ENCODE measurements at regions not wholly inside any gene's neighbourhood (a gene's known extent, or its start where the extent isn't known, plus 50 kb on each side); places are given as distances from the start of the nearest gene placed in this dataset.
A peak's percentile ranks its signal among the peaks of the same experiment; 100 is the strongest.
"Not testable (repeated sequence)": the region's sequence is repeated elsewhere in the genome, so short reads cannot be mapped to it uniquely, and the experiment has no call there.

DNA sequence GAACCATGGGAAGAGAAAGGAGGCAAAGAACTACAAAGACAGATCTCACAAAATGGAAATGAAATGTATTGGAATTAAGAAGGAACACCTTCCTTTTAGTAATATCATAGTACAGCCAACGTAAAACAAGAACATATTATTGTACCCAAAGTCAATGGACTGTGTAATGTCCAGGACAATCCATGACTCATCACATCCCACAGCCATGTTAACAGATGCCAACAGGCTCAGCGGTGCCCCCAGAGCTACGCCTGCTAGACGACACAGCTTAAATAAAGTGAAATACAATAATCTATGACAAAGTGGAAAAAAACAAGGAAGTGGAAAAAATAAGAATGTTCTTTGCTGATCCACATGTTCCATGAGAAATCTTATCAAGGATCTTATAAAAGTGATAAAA is 140.8 kb downstream of the SPATA31A1 start:
- H3K36me3 Mint-ChIP-seq; H3K36me3 ChIP-seq (ENCODE audit: control insufficient read depth in 2 of 2, extremely low read depth in 1 of 2, insufficient read depth in 1 of 2, low read length in 1 of 2); CTCF ChIA-PET; H3K4me1 Mint-ChIP-seq; H3K9me3 Mint-ChIP-seq; DNase-seq; POLR2A ChIA-PET; H3K27me3 ChIP-seq (replicated peaks in 1 of 2; ENCODE audit: control insufficient read depth in 2 of 2, extremely low read depth in 1 of 2, insufficient read depth in 2 of 2, low read length in 1 of 2); H3K27ac ChIP-seq (ENCODE audit: low read length); H3K27ac Mint-ChIP-seq; ATAC-seq (replicated peaks in 1 of 4); H3K4me3 Mint-ChIP-seq; H3K4me1 ChIP-seq (ENCODE audit: control insufficient read depth in 1 of 2, extremely low read depth in 1 of 2, insufficient read depth in 2 of 2, low read length in 2 of 2); H3K27me3 Mint-ChIP-seq; H3K4me3 ChIP-seq (ENCODE audit: control insufficient read depth in 1 of 2, extremely low read depth in 1 of 2, low read length in 1 of 2); H3K9me3 ChIP-seq: not testable (repeated sequence)
- no CpG with 5 or more reads among the region's 4 CpGs for WGBS (ENCODE audit: insufficient coverage)

DNA sequence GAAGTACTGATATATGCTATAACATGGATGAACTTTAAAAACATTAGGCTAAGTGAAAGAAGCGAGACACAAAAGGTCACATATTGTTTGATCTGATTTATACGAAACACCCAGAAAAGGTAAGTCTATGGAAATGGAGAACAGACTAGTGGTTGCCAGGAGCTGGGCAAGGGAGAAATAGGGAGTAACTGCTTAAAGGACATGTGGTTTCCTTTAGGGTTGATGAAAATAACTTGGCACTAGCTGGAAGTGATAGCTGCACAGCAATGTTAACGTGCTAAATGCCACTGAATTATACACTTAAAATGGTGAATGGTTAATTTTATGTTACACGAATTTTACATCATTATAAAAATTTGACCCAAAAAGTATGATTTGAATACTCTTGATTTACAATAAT is 147.7 kb downstream of the SPATA31A1 start:
- H3K27ac Mint-ChIP-seq; H3K36me3 Mint-ChIP-seq; CTCF ChIA-PET; H3K27me3 ChIP-seq (replicated peaks in 1 of 2; ENCODE audit: control insufficient read depth in 2 of 2, extremely low read depth in 1 of 2, insufficient read depth in 2 of 2, low read length in 1 of 2); H3K27me3 Mint-ChIP-seq; H3K36me3 ChIP-seq (ENCODE audit: control insufficient read depth in 2 of 2, extremely low read depth in 1 of 2, insufficient read depth in 1 of 2, low read length in 1 of 2); DNase-seq; H3K4me1 ChIP-seq (ENCODE audit: control insufficient read depth in 1 of 2, extremely low read depth in 1 of 2, insufficient read depth in 2 of 2, low read length in 2 of 2); H3K9me3 ChIP-seq; H3K4me3 ChIP-seq (ENCODE audit: control insufficient read depth in 1 of 2, extremely low read depth in 1 of 2, low read length in 1 of 2); H3K4me3 Mint-ChIP-seq; H3K9me3 Mint-ChIP-seq; H3K4me1 Mint-ChIP-seq; POLR2A ChIA-PET; H3K27ac ChIP-seq (ENCODE audit: low read length); ATAC-seq (replicated peaks in 1 of 4): not testable (repeated sequence)
- no CpG with 5 or more reads among the region's 4 CpGs for WGBS (ENCODE audit: insufficient coverage)

DNA sequence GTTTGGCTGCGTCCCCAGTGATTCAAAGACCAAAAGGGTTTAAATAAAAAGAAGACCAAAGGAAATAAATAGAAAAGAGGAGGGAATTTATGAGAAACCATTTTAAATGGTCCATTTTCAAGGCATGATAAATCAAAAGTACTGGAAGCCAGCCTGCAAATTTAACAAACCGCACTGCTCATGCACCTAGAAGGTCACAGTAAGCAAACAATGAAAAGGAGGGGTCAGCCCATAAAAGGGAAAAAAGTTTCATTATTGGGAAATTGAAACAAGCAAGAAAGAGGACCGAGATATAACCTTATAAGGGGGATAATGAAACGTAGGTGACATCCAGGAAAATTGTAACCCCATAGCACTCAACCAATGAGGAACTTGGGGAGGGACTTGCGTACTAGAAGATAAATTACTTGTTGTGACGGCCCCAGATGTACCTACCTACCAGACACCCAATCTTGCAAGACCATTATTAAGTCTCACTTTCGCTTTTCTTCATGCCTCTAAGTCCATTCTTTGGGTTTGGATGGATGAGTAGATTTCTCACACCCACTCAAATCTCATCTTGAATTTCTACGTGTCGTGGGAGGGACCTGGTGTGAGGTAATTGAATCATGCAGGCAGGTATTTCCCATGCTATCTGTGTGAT is 172.0 kb downstream of the SPATA31A1 start:
- H3K4me3 ChIP-seq (ENCODE audit: control insufficient read depth in 1 of 2, extremely low read depth in 1 of 2, low read length in 1 of 2); DNase-seq; H3K4me1 ChIP-seq (ENCODE audit: control insufficient read depth in 1 of 2, extremely low read depth in 1 of 2, insufficient read depth in 2 of 2, low read length in 2 of 2); CTCF ChIA-PET; H3K27me3 Mint-ChIP-seq; ATAC-seq (replicated peaks in 1 of 4); H3K4me3 Mint-ChIP-seq; H3K27ac ChIP-seq (ENCODE audit: low read length); H3K36me3 ChIP-seq (ENCODE audit: control insufficient read depth in 2 of 2, extremely low read depth in 1 of 2, insufficient read depth in 1 of 2, low read length in 1 of 2); H3K27ac Mint-ChIP-seq; H3K27me3 ChIP-seq (replicated peaks in 1 of 2; ENCODE audit: control insufficient read depth in 2 of 2, extremely low read depth in 1 of 2, insufficient read depth in 2 of 2, low read length in 1 of 2); H3K4me1 Mint-ChIP-seq; H3K9me3 Mint-ChIP-seq; H3K36me3 Mint-ChIP-seq; H3K9me3 ChIP-seq; POLR2A ChIA-PET: not testable (repeated sequence)
- WGBS (ENCODE audit: insufficient coverage) = no CpG with 5 or more reads among the region's 9 CpGs

- POLR2A ChIA-PET; H3K9me3 ChIP-seq; DNase-seq; H3K9me3 Mint-ChIP-seq; H3K4me1 ChIP-seq (ENCODE audit: control insufficient read depth in 1 of 2, extremely low read depth in 1 of 2, insufficient read depth in 2 of 2, low read length in 2 of 2); H3K4me1 Mint-ChIP-seq; H3K36me3 Mint-ChIP-seq; CTCF ChIA-PET; H3K36me3 ChIP-seq (ENCODE audit: control insufficient read depth in 2 of 2, extremely low read depth in 1 of 2, insufficient read depth in 1 of 2, low read length in 1 of 2); H3K27ac Mint-ChIP-seq; H3K27me3 ChIP-seq (replicated peaks in 1 of 2; ENCODE audit: control insufficient read depth in 2 of 2, extremely low read depth in 1 of 2, insufficient read depth in 2 of 2, low read length in 1 of 2); ATAC-seq (replicated peaks in 1 of 4); H3K27ac ChIP-seq (ENCODE audit: low read length); H3K4me3 ChIP-seq (ENCODE audit: control insufficient read depth in 1 of 2, extremely low read depth in 1 of 2, low read length in 1 of 2); H3K27me3 Mint-ChIP-seq; H3K4me3 Mint-ChIP-seq: not testable (repeated sequence)
- no CpG with 5 or more reads among the region's 6 CpGs for WGBS (ENCODE audit: insufficient coverage)
These were observed 177.1 kb downstream of the SPATA31A1 start for GRCh38 chr9:39532597-39532996.

DNA sequence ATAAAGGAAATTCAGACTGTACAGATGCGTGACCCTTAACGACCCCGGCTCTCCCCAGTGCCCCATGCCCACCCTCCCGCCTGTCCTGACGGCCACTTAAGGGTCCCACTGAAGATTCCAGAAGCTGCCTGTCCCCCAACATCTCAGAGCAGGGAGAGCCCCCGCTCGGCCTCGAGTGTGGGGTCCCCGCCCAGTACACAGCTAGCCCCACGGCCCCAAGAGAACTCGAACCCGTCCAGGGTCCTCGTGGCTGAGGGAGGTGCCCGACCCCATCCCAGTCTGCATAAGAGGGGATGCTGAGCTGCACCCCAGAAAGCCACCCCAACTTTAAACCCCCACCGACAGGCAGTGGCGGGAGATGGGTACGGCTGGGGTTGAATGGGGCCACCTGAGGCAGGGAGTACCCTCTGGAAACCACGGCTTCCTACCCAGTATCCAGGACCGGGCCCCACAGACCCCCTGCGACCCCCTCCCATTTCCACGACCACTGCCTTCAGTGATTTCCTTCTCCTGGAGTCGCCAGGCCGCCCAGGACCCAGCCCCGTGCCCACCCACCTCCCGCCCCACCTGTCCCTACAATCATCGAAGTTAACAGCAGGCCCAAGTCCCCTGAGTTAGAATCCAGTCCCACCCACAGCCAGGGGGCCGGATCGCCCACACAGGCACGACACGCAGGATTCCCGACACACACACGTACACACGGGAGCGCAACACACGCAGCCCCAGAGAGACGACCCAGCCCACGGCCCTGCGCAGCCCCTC is 177.7 kb downstream of the SPATA31A1 start:
- H3K4me3 Mint-ChIP-seq; H3K27me3 Mint-ChIP-seq; H3K4me1 Mint-ChIP-seq; H3K4me3 ChIP-seq (ENCODE audit: control insufficient read depth in 1 of 2, extremely low read depth in 1 of 2, low read length in 1 of 2); H3K27me3 ChIP-seq (replicated peaks in 1 of 2; ENCODE audit: control insufficient read depth in 2 of 2, extremely low read depth in 1 of 2, insufficient read depth in 2 of 2, low read length in 1 of 2); H3K36me3 Mint-ChIP-seq; H3K9me3 ChIP-seq; H3K9me3 Mint-ChIP-seq; POLR2A ChIA-PET; DNase-seq; H3K36me3 ChIP-seq (ENCODE audit: control insufficient read depth in 2 of 2, extremely low read depth in 1 of 2, insufficient read depth in 1 of 2, low read length in 1 of 2); CTCF ChIA-PET; H3K27ac Mint-ChIP-seq; H3K4me1 ChIP-seq (ENCODE audit: control insufficient read depth in 1 of 2, extremely low read depth in 1 of 2, insufficient read depth in 2 of 2, low read length in 2 of 2); H3K27ac ChIP-seq (ENCODE audit: low read length): not testable (repeated sequence)
- WGBS (ENCODE audit: insufficient coverage) = no CpG with 5 or more reads among the region's 38 CpGs
- ATAC-seq (replicated peaks in 1 of 4) = peak in 1 of 4 experiments; percentile 9

DNA sequence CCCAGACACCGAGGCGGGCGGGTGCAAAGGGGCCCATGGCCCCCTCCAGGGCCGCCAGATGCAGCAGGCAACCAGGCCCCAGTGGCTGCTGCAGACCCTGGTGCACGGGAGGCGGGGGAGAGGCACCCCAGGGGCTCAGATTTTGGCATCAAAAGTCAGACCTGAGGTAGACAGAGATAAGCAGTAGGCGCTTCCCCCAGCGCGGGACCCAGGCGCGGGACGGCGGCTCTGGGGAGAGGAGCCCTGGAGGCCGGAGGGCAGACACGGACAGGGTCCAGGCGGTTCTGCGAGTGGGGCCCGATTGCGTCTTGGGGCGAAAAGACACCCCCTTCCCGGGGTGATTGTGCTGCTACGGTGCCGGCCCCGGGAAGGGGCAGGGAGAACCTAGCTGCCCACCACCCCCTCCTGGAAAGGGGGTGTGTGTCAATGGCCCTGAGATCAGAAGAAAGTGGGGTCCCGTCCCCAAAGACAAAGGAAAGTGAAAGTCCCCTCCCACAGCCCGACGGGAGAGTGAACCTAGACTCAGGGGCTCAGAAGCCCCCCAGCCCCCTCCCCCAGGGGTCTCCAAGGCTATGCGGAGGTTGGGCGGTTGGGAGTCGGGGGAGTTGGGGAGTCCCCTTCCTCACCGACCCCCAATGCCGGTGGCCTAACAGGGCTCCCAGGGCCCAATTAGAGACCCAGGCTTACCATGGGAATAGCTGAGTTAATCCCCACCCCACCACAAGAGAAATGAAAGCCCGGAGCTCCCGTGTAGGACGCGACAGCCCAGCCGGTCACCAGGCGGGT is 178.5 kb downstream of the SPATA31A1 start:
- H3K27ac ChIP-seq (ENCODE audit: low read length); H3K4me1 Mint-ChIP-seq; CTCF ChIA-PET; H3K27me3 Mint-ChIP-seq; H3K9me3 ChIP-seq; H3K4me3 ChIP-seq (ENCODE audit: control insufficient read depth in 1 of 2, extremely low read depth in 1 of 2, low read length in 1 of 2); ATAC-seq (replicated peaks in 1 of 4); H3K9me3 Mint-ChIP-seq; DNase-seq; POLR2A ChIA-PET; H3K27ac Mint-ChIP-seq; H3K36me3 ChIP-seq (ENCODE audit: control insufficient read depth in 2 of 2, extremely low read depth in 1 of 2, insufficient read depth in 1 of 2, low read length in 1 of 2); H3K4me3 Mint-ChIP-seq; H3K27me3 ChIP-seq (replicated peaks in 1 of 2; ENCODE audit: control insufficient read depth in 2 of 2, extremely low read depth in 1 of 2, insufficient read depth in 2 of 2, low read length in 1 of 2); H3K4me1 ChIP-seq (ENCODE audit: control insufficient read depth in 1 of 2, extremely low read depth in 1 of 2, insufficient read depth in 2 of 2, low read length in 2 of 2); H3K36me3 Mint-ChIP-seq: not testable (repeated sequence)
- no CpG with 5 or more reads among the region's 38 CpGs for WGBS (ENCODE audit: insufficient coverage)
